KMS-11 (cell line): ENCODE measurements at regions not wholly inside any gene's neighbourhood (a gene's known extent, or its start where the extent isn't known, plus 50 kb on each side); places are given as distances from the start of the nearest gene placed in this dataset.

Experiments used
- H2AFZ ChIP-seq: fragments of 200-600 bp; sonication (generic); 2 replicates; pipeline ENCODE4 v1.6.1; 2016; ENCODE audit warnings: antibody characterized with exemption, mixed run types, low read depth
- H3K27ac ChIP-seq: fragments of 200-600 bp; sonication (generic); 2 replicates; pipeline ENCODE4 v1.6.1; 2016; ENCODE audit warnings: mild to moderate bottlenecking, mixed run types
- H3K27me3 ChIP-seq: fragments of 200-600 bp; sonication (generic); 2 replicates; pipeline ENCODE4 v1.6.1; 2017; ENCODE audit warnings: mild to moderate bottlenecking, low read depth, mixed run types, moderate library complexity; ENCODE audit not compliant: insufficient read depth
- H3K36me3 ChIP-seq: fragments of 200-600 bp; sonication (generic); 2 replicates; pipeline ENCODE4 v1.6.1; 2017; ENCODE audit warnings: mild to moderate bottlenecking, mixed run types; ENCODE audit not compliant: insufficient read depth
- H3K4me1 ChIP-seq: fragments of 200-600 bp; sonication (generic); 2 replicates; pipeline ENCODE4 v1.6.1; 2016; ENCODE audit warnings: mild to moderate bottlenecking, low read depth, mixed run types; ENCODE audit not compliant: poor library complexity, severe bottlenecking
- H3K4me2 ChIP-seq: fragments of 200-600 bp; sonication (generic); 2 replicates; pipeline ENCODE4 v1.7.0; 2016; ENCODE audit warnings: mild to moderate bottlenecking, mixed run types
- H3K4me3 ChIP-seq: fragments of 200-600 bp; sonication (generic); IDR thresholded peaks from 2 replicates; pipeline ENCODE4 v1.6.1; 2017; ENCODE audit warnings: low read depth, low read length, mixed read lengths; ENCODE audit not compliant: insufficient read depth
- H3K79me2 ChIP-seq: fragments of 200-600 bp; sonication (generic); 2 replicates; pipeline ENCODE4 v1.6.1; 2016; ENCODE audit warnings: low read depth, mixed run types; ENCODE audit not compliant: insufficient read depth
- H3K9ac ChIP-seq: fragments of 200-600 bp; sonication (generic); 2 replicates; pipeline ENCODE4 v1.6.1; 2016; ENCODE audit warnings: mild to moderate bottlenecking, mixed run types
- H4K20me1 ChIP-seq: fragments of 200-600 bp; sonication (generic); 2 replicates; pipeline ENCODE4 v1.6.1; 2016; ENCODE audit warnings: mild to moderate bottlenecking, mixed run types; ENCODE audit not compliant: insufficient read depth
- TF ChIP-seq, protein P1 (sequence below): fragments of 200-600 bp; sonication (generic); conservative IDR thresholded peaks from 2 replicates; pipeline ENCODE4 v1.6.1; 2017; ENCODE audit warnings: low read depth, mild to moderate bottlenecking, antibody characterized with exemption, low read length, moderate library complexity, mixed read lengths

DNA sequence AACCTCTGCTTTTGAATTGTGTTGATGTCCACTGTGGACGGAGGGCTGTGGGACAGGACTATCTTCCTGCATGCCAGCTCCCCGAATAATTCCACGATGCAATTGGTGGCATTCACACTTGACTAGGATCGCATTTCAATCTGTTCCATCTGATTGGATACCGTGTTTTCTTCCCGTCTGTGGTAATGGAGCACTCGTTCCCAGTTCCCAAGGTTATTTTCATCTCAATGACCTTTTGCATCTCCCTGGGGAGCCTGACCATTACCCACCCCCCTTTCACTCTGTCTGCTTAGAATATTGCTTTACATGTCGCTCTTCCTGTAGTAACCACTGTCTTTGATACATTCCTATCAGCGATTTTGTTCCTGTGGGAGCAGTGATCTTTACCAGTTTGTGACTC lies 402.2 kb upstream of the WWC1 start:
- TF ChIP-seq, protein P1, sequence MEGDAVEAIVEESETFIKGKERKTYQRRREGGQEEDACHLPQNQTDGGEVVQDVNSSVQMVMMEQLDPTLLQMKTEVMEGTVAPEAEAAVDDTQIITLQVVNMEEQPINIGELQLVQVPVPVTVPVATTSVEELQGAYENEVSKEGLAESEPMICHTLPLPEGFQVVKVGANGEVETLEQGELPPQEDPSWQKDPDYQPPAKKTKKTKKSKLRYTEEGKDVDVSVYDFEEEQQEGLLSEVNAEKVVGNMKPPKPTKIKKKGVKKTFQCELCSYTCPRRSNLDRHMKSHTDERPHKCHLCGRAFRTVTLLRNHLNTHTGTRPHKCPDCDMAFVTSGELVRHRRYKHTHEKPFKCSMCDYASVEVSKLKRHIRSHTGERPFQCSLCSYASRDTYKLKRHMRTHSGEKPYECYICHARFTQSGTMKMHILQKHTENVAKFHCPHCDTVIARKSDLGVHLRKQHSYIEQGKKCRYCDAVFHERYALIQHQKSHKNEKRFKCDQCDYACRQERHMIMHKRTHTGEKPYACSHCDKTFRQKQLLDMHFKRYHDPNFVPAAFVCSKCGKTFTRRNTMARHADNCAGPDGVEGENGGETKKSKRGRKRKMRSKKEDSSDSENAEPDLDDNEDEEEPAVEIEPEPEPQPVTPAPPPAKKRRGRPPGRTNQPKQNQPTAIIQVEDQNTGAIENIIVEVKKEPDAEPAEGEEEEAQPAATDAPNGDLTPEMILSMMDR: no peak
- Histone ChIP-seq H2AFZ (no peak overlapping the region), H3K4me2 (no peak overlapping the region), H3K79me2 (no peaks in the 10 kb centered on the region), H3K27ac (no peak overlapping the region), H3K36me3 (no peaks in the 10 kb centered on the region), H4K20me1 (no peaks in the 10 kb centered on the region), H3K4me3 (no peak overlapping the region), H3K27me3 (no peaks in the 10 kb centered on the region), H3K4me1 (no peaks in the 10 kb centered on the region), H3K9ac (no peak overlapping the region)

DNA sequence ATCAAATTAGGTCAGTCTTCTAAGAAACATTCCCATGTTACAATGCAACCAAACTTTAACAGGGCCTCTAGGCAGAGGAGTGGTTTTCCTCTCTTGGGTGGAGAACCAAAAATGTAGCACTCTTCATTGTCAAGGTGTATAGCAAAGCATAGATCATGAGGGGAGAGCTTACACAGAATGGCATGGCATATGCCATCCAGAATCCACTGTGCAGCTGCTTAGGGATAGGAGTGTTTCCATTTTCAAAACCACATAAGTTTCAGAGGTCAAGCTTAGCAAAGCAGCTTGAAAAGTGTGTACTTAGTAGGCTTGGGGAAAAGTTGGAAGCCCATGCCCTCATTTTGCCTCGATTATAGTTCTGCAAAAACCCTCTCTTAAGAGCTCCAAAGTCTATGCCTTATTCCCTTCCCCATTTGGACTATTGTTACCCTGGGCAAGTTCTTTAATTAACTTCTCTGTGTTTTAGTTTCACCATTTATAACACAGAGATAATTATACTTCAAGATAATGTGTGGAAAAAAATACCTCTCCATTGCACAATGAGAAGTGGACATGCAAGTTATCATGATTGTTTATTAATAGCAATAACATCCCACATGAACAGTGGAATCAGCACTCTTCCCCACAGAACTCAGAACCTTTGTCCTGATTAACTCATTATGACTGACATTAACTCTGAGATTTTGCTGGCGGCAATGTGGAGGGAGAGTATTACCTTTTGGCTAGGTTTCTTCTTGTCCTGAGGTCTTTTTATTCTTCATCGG lies 398.9 kb upstream of the WWC1 start:
- Histone ChIP-seq H3K27me3 (no peaks in the 10 kb centered on the region), H3K4me1 (no peaks in the 10 kb centered on the region), H3K79me2 (no peaks in the 10 kb centered on the region), H3K36me3 (no peaks in the 10 kb centered on the region), H3K27ac (no peak overlapping the region), H3K4me2 (no peak overlapping the region), H4K20me1 (no peaks in the 10 kb centered on the region), H2AFZ (no peak overlapping the region), H3K9ac (no peak overlapping the region), H3K4me3 (no peak overlapping the region)
- TF ChIP-seq, protein P1: no peak

DNA sequence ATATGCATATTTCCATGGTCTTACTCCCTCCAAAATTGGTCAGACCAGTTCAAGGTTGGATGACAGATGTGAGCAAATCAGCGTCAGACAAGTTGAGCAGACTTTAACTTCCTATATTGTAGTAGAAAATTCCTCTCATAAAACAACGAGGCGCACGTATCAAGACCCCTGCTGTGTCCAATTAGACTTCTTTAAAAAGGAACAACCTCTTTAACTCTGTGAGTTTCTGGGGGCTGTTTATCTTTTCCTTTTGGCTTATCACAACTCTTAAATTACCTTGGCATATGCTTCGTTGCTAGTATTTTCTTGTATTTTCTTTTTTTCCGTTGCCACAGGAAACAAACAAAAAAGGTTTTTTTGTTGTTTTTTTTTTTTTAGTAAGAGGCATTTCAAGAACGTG lies 398.2 kb upstream of the WWC1 start:
- H3K27ac ChIP-seq: no peak overlapping the region
- no peak overlapping the region for H2AFZ ChIP-seq
- no peaks in the 10 kb centered on the region for H3K36me3 ChIP-seq
- H3K4me3 ChIP-seq: no peak overlapping the region
- no peaks in the 10 kb centered on the region for H3K79me2 ChIP-seq
- TF ChIP-seq, protein P1: no peak
- no peaks in the 10 kb centered on the region for H3K4me1 ChIP-seq
- no peak overlapping the region for H3K9ac ChIP-seq
- no peaks in the 10 kb centered on the region for H4K20me1 ChIP-seq
- no peaks in the 10 kb centered on the region for H3K27me3 ChIP-seq
- H3K4me2 ChIP-seq: no peak overlapping the region

DNA sequence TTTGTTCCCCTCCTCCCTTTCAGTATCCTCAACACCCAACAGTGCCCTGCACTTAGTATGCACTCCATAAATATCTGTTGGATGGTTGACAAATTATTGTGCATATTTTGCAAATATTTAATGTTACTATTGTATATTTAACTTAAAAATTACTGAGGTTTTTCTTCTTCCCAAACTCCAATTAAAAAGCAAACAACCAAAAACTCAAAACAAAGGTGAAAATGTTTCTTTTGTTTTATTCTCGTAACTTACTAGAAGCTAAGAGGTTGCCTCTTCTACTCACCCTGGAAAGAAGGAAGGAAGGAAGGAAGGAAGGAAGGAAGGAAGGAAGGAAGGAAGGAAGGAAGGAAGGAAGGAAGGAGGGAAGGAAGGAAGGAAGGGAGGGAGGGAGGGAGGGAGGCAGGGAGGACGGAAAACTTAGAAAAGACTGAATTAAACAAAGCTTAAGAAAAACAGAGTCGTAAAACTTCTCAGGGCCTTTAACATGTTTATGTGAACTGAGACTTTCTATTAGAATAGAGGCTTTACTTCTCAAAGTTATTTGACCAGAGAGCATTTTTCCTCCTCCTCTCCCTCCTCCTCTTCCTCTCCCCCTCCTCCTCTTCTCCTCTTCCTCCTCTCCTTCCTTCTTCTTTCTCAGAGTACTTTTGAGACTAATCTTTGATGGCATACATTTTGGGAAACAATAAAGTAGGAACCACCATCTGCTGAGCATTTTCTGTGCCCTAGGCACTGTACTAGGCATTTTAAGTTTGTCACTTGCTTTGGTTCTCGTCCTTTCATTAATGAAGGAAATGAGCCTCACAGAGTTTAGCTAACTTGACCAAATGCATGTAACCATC lies 396.6 kb upstream of the WWC1 start:
- Histone ChIP-seq H3K36me3 (no peaks in the 10 kb centered on the region), H3K79me2 (no peaks in the 10 kb centered on the region), H3K9ac (no peak overlapping the region), H3K4me2 (no peak overlapping the region), H4K20me1 (no peaks in the 10 kb centered on the region), H3K27me3 (no peaks in the 10 kb centered on the region), H3K27ac (no peak overlapping the region), H3K4me1 (no peaks in the 10 kb centered on the region), H3K4me3 (no peak overlapping the region), H2AFZ (no peak overlapping the region)
- TF ChIP-seq, protein P1: no peak
